ENCODE measurements at regions not wholly inside any gene's neighbourhood (a gene's known extent, or its start where the extent isn't known, plus 50 kb on each side); places are given as distances from the start of the nearest gene placed in this dataset.

- H3K4me3 ChIP-seq (ENCODE audit: low read depth, low read length) = no peak overlapping the region
- DNase-seq (ENCODE audit: low read depth, low spot score) = no peak
- TF ChIP-seq CTCF (IDR thresholded peaks at IDR 0.05; ENCODE audit: insufficient read depth, low read length, missing control alignments) = no peak
- ChIA-PET POLR2A (no interaction called here), CTCF (no interaction called here)
Measured at GRCh38 chr4:164526933-164527583, 226.9 kb upstream of the SMIM31 start.

- DNase-seq (ENCODE audit: low read depth, low spot score) = no peak
- TF ChIP-seq CTCF (IDR thresholded peaks at IDR 0.05; ENCODE audit: insufficient read depth, low read length, missing control alignments) = no peak
- H3K4me3 ChIP-seq (ENCODE audit: low read depth, low read length) = no peak overlapping the region
- ChIA-PET CTCF (no interaction called here), POLR2A (no interaction called here)
Measured at GRCh38 chr4:164529058-164529457, 224.9 kb upstream of the SMIM31 start.

GRCh38 chr4:164529486-164529885 is 224.4 kb upstream of the SMIM31 start:
- TF ChIP-seq CTCF (IDR thresholded peaks at IDR 0.05; ENCODE audit: insufficient read depth, low read length, missing control alignments) = no peak
- H3K4me3 ChIP-seq (ENCODE audit: low read depth, low read length) = no peak overlapping the region
- ChIA-PET POLR2A (no interaction called here), CTCF (no interaction called here)
- DNase-seq (ENCODE audit: low read depth, low spot score) = no peak

- H3K4me3 ChIP-seq (ENCODE audit: low read depth, low read length) = no peak overlapping the region
- CTCF ChIA-PET = no interaction called here
- POLR2A ChIA-PET = no interaction called here
- DNase-seq (ENCODE audit: low read depth, low spot score) = no peak
- no peak for TF ChIP-seq CTCF (IDR thresholded peaks at IDR 0.05; ENCODE audit: insufficient read depth, low read length, missing control alignments)
Measured at GRCh38 chr4:164531336-164531735, 222.6 kb upstream of the SMIM31 start.

GRCh38 chr4:164536814-164537213 is 217.1 kb upstream of the SMIM31 start:
- DNase-seq (ENCODE audit: low read depth, low spot score) = no peak
- TF ChIP-seq CTCF (IDR thresholded peaks at IDR 0.05; ENCODE audit: insufficient read depth, low read length, missing control alignments) = no peak
- ChIA-PET POLR2A (no interaction called here), CTCF (no interaction called here)
- no peak overlapping the region for H3K4me3 ChIP-seq (ENCODE audit: low read depth, low read length)

GRCh38 chr4:164538097-164538496 is 215.8 kb upstream of the SMIM31 start:
- no peak for DNase-seq (ENCODE audit: low read depth, low spot score)
- ChIA-PET POLR2A (no interaction called here), CTCF (no interaction called here)
- H3K4me3 ChIP-seq (ENCODE audit: low read depth, low read length) = no peak overlapping the region
- TF ChIP-seq CTCF (IDR thresholded peaks at IDR 0.05; ENCODE audit: insufficient read depth, low read length, missing control alignments) = no peak

All from AG04449 (cell line).